A172 (cell line): ENCODE measurements at regions not wholly inside any gene's neighbourhood (a gene's known extent, or its start where the extent isn't known, plus 50 kb on each side); places are given as distances from the start of the nearest gene placed in this dataset.
"Not testable (repeated sequence)": the region's sequence is repeated elsewhere in the genome, so short reads cannot be mapped to it uniquely, and the experiment has no call there.

Source experiments
- DNase-seq: peaks from one replicate; pipeline ENCODE4 v3.0.0-alpha.2; 2015; ENCODE audit warnings: low spot score

- DNase-seq, result no peak
These were observed 97.2 kb downstream of the KDR start for GRCh38 chr4:55028196-55028595.

- DNase-seq, result no peak
These were observed 97.8 kb downstream of the KDR start for GRCh38 chr4:55027596-55027995.

- not testable (repeated sequence) for DNase-seq
These were observed 99.9 kb downstream of the KDR start for GRCh38 chr4:55025456-55025855.

GRCh38 chr4:55023030-55023429 lies 102.4 kb downstream of the KDR start:
- no peak for DNase-seq

- DNase-seq, result no peak
These were observed 104.2 kb downstream of the KDR start for GRCh38 chr4:55021214-55021613.

- no peak for DNase-seq
These were observed 105.3 kb downstream of the KDR start for GRCh38 chr4:55020131-55020530.

GRCh38 chr4:55018978-55019377 lies 106.4 kb downstream of the KDR start:
- no peak for DNase-seq

- DNase-seq, result no peak
These were observed 106.9 kb downstream of the KDR start for GRCh38 chr4:55018521-55018920.

GRCh38 chr4:55017406-55017805 lies 108.0 kb downstream of the KDR start:
- no peak for DNase-seq

- DNase-seq, result no peak
These were observed 109.3 kb downstream of the KDR start for GRCh38 chr4:55016131-55016530.

- no peak for DNase-seq
These were observed 110.5 kb downstream of the KDR start for GRCh38 chr4:55014876-55015275.

- no peak for DNase-seq
These were observed 111.9 kb downstream of the KDR start for GRCh38 chr4:55013431-55013955.

GRCh38 chr4:55012363-55013230 lies 112.8 kb downstream of the KDR start:
- DNase-seq, result no peak

- no peak for DNase-seq
These were observed 113.6 kb downstream of the KDR start for GRCh38 chr4:55011761-55012160.

- DNase-seq, result no peak
These were observed 114.8 kb downstream of the KDR start for GRCh38 chr4:55010550-55010949.

- DNase-seq, result no peak
These were observed 117.0 kb downstream of the KDR start for GRCh38 chr4:55008166-55009056.

GRCh38 chr4:55005910-55006309 lies 119.5 kb downstream of the KDR start:
- DNase-seq, result no peak

GRCh38 chr4:55004831-55005230 lies 120.6 kb downstream of the KDR start:
- no peak for DNase-seq

- DNase-seq, result no peak
These were observed 123.0 kb downstream of the KDR start for GRCh38 chr4:55002431-55002830.

- no peak for DNase-seq
These were observed 123.9 kb downstream of the KDR start for GRCh38 chr4:55001538-55001937.

GRCh38 chr4:54999003-54999402 lies 126.4 kb downstream of the KDR start:
- no peak for DNase-seq

GRCh38 chr4:54993473-54994026 lies 131.8 kb downstream of the KDR start:
- DNase-seq, result not testable (repeated sequence)
